ENCODE measurements at regions not wholly inside any gene's neighbourhood (a gene's known extent, or its start where the extent isn't known, plus 50 kb on each side); places are given as distances from the start of the nearest gene placed in this dataset.

DNA sequence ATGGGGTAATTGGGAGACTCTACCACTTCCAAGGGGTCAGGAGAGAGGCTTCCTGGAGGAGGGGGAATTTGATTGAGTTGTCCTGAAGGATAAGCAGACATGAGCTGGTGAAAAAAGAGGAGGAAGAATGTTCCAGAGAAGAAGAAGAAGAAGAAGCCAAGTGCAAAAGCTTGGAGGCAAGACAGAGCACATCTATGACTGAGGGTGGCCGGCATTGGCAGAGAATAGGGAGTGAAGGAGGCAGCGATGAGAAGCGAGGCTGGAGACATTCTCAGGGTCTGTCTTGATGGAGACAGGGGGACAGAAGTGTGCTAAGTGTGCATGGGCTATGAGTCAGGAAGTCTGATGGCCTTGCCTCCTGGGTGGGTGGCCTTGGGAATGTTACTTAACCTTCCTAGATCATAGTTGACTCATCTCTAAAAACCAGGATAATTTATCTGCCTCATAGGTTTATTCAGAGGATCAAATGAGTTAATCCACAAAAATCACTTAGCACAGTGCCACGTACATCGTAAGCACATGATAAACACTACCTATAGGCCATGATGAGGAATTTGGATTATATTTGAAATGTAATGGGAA lies 171.7 kb downstream of the ABCC12 start (continued):
- no peak for TF ChIP-seq KDM4A (IDR thresholded peaks at IDR 0.05; ENCODE audit: low read depth, low read length, severe bottlenecking)
- no peak for TF ChIP-seq BACH1 (IDR thresholded peaks at IDR 0.05; ENCODE audit: low read length)
- TF ChIP-seq GABPA (IDR thresholded peaks at IDR 0.05; ENCODE audit: borderline replicate concordance, insufficient read depth, low read length), result no peak
- no peak for TF ChIP-seq HDAC6 (IDR thresholded peaks at IDR 0.05; ENCODE audit: low read depth, low read length)
- no peak for TF ChIP-seq POLR2A (IDR thresholded peaks at IDR 0.05; ENCODE audit: control extremely low read depth in 1 of 2, low read depth in 2 of 2, low read length in 2 of 2)
- TF ChIP-seq SUZ12 (IDR thresholded peaks at IDR 0.05; ENCODE audit: low read length), result no peak
- no peak for TF ChIP-seq TAF1 (IDR thresholded peaks at IDR 0.05; ENCODE audit: low read depth, low read length)
- TF ChIP-seq SP4 (IDR thresholded peaks at IDR 0.05; ENCODE audit: low read length), result no peak
